NCI-H1694 treated with DMSO at 0.1 percent for 48 hours (cell line): ENCODE measurements at regions not wholly inside any gene's neighbourhood (a gene's known extent, or its start where the extent isn't known, plus 50 kb on each side); places are given as distances from the start of the nearest gene placed in this dataset.

Experiments
- DNase-seq: peaks from one replicate; lab custom pipeline; 2025; lab: John Stamatoyannopoulos, UW

DNA sequence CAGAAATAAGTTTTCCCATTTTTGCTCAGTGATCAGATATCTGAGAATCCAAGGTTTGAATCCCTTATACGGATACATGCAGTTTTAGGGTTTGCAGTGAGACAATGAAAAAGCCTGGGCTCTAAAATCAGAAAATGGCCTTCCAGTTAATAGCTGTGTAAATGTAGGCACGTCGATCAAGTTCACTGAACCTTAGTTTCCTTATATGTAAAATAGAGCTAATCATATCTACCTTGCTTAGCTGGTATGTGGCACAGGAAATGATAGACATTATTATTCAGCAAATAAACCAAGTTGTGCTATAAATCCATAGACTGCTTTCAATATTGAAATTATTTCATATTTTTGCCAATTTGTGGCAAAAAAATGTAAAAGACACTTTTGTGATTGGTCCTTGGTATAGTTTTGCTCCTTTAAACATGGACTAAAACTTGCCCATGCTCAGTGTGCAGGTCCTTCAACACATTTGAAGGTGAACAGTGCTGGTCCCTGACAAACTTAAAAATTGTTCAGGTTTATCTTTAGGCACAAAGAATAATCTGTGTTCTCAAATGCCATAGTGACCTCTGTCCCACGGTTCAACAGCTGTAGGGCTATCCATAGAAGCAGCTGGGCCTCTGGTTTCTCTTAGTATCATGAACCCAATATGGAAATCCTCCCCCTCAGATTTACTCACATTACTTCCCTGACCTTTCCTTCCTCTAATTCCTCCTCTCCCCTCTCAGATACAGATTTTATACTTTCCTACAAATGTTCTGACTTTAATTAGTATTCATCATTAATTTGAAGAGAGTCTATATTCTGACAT lies 51.0 kb downstream of the CCDC54 start:
- no peak for DNase-seq

- DNase-seq, result peak; percentile 96
Observed at GRCh38 chr3:107429320-107430181, 52.3 kb downstream of the CCDC54 start.

DNA sequence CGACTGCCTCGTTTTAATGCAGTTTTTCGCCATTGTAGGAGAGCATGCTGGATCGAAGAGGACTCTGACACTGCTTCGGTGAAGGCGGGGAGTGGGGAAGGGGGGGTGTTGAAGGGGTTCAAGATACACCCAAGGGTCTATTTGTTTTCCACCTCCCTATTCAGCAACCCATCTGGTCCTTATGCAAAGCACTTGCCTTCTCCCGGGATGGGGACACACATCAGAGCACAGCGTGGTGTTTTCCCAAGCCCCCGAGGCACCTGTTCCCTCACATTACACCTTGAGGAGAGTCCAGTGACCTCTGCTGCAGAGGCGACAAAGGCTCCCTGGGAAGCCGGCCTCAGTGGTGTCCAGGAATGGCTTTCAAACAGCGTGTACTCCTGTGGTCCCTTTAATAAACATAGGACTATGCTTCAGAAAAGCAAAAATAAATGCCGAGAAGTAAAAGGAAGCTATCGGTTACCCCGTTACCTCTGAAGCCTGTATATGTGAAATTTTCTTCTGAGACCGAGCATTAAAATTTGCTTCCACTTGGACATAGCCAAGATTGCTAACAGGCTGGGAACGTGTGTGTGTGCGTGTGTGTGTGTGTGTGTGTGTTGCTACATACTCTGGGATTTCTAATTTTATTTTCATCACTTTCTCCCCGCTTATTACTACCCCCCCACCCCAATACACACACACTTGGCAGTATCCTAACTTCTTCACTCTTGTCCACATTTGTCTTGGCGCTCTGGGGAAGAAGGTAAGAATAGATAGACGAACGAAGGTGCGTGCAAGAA lies 53.2 kb downstream of the CCDC54 start:
- peak; percentile 39 for DNase-seq

DNA sequence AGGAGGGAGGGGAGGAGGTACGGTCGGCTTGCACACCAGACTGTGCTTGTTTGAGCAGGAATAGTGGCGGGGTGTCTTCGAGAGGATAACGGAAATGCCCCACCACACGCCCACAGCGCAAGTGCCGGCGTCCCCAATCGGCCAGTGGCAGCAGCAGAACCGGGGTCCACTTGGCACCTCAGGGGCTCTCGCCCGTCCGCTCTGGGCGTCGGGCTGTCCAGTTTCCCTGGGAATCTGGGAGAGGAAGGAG lies 53.7 kb downstream of the CCDC54 start:
- peak; percentile 54 for DNase-seq

GRCh38 chr3:107431246-107432012 lies 54.2 kb downstream of the CCDC54 start:
- DNase-seq, result peak; percentile 67

DNA sequence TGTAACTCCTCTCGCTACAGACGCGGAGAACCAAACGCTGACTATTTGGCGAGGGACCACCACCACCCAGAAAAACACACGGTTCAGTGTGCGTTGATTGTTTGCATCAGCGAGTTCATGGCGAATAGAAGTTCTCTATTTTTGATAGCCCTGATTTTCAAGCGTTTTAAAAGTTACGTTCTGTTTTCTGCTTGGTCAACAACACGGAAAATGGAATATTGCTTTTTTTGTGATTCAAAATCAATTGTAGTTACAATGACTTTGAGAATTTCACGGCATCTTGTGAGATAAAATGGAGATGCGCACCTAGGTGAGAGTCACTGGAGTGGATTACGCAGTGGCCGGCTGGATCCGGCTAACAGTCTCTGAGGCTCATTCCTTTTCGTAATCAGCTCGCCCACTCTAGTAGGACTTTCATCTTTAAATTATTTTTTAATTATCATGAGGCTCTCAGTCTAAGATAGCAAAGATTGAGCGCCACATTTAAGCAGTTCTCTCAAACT lies 54.8 kb downstream of the CCDC54 start:
- DNase-seq, result no peak

DNA sequence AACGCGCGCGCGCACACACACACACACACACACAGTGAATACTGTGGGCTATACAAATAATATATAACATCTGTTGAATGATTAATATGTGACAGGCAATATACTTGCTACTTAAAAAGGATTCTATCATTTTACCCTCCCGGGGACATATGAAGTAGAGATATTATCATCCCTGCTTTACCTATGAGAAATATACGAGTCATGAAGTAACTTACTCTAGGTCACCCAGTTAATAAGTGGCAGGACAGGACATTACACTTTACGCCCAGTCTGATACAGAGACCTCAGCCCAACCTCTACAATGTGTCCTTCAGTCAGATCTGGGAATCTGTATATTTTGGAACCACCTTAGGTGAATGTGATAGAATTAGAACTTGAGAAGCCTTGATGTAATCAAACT lies 55.4 kb downstream of the CCDC54 start:
- no peak for DNase-seq

DNA sequence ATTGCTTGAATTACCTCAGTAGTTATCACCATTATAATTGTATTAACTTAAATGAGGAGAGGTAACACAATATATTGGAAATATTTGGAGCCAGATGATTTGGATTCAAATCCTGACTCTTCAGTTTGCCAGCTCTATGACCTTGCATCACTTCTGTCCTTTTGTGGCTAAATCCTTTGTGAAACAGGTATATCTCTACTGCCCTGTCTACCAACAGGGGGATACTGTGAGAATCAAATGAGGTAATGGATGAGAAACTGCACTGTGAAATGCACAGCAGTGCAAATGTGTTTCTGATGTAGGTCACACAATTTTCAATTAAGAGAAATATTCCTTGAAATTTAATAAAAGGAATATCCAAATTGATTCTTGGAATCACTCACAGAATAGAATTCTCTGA lies 58.8 kb downstream of the CCDC54 start:
- no peak for DNase-seq

GRCh38 chr3:107438671-107439070 lies 61.4 kb downstream of the CCDC54 start:
- no peak for DNase-seq

GRCh38 chr3:107441617-107442016 lies 64.4 kb downstream of the CCDC54 start:
- no peak for DNase-seq

GRCh38 chr3:107443461-107443860 lies 66.2 kb downstream of the CCDC54 start:
- no peak for DNase-seq

GRCh38 chr3:107446706-107447105 lies 69.5 kb downstream of the CCDC54 start:
- DNase-seq, result no peak

DNA sequence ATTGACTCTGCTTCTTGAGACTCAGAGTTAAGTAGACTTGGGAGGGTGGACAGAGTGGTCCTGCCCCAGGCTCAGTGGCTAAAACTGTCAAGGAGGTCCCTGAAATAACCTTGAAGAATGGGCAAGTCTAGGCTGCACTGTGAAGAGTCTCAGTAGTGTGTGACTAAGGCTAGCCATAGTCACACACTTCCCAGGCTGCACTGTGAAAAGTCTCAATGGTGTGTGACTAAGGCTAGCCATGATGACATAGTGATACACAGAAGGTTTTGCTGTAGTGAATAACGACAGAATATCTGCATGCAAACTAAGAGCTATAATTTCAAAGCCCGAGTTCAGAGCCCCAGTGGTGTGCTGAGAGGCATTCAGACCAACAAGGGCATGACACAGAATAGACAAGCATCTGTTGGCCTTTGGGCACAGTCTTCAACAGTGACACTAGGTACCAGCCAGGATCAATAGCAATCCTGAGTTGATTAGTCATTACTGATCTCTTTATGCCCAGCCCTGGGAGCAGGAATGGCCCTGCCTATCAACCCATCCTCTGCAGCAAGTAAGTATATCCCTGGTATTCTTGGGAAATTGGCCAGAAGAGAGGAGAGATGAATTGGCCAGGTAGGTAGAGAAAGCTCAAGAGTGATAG lies 72.4 kb upstream of the BBX start:
- no peak for DNase-seq

DNA sequence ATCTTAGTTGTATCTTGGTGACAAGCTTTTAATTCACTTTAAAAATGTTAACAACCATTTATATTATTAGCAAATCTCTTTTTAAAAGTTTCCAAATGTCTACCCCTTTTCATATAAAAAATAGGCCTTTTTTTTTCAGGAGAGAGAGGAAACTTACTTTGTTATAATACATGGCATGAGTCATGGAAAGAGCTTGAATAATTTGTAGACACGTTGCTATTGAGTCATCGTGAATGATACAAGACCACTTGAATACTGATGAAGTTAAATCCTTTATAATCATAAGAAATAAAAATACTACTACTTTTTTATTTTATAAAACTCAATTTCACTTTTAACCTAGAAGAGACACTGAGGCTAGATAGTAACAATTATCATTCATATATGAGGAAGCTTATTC lies 70.3 kb upstream of the BBX start:
- no peak for DNase-seq

GRCh38 chr3:107453504-107453903 lies 69.3 kb upstream of the BBX start:
- no peak for DNase-seq

- no peak for DNase-seq
Observed at GRCh38 chr3:107455621-107456020, 67.1 kb upstream of the BBX start.

- DNase-seq, result no peak
Observed at GRCh38 chr3:107456501-107456900, 66.3 kb upstream of the BBX start.

DNA sequence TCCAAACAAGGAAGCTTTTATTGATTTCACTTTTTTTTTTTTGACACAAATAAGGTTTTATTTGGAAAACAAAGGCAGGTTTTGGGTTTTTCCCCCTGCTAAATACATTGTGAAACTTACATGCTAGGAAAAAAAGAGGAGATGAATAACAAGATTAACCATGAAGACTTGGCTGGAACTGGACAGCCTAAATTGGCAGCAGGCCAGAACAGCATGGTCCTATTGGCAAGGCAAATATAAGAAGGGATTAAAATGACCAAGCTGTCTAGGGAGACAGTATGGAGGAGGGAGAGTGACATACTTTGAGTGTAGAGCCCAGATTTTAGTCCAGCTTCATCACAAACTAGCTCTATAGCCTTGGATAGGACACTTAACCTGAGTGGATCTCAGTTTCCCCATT lies 63.9 kb upstream of the BBX start:
- DNase-seq, result no peak

GRCh38 chr3:107461721-107462120 lies 61.0 kb upstream of the BBX start:
- DNase-seq, result no peak

DNA sequence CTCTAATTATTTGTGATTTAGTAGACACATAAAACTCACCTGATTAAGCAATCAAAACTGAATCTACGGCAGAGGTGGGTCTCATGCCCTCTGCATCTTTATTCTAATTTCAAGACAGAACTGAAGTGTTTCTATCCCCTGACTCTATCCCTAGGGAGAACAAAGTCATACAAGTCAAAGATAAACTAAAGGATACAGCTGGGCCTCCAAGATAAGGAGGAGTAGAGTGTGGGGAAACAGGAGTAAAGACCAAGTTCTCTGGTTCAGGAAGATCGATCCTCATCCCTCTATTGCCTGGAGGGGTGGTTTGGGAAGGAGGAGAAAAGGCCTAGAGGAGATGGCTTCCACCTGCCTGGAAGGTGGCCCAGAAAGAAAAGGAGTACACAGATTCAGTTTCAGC lies 58.7 kb upstream of the BBX start:
- DNase-seq, result no peak

DNA sequence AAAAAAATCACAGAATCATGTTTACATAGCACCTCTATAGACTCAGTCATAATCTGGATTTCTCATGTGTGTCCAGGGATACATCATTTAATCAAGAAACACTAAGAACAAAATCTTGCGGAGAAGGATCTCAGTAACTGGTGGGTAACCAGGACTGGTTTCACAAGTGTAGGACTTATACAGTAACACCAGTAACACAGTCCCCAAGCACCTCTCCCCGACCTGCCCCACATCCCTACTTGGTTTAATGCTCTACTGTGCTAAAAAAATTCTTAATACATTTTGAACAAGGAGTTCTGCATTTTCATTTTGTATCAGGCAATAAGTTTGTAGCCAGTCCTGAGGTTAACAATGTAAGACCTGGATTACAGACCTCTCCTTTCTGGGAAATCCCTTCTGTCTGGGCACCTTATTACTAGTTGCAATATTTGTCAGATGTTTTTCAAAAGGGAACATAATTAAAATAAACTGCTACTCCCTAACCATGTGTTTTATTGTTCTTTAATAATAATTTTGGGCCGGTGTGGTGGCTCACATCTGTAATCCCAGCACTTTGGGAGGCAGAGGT lies 57.6 kb upstream of the BBX start:
- DNase-seq, result no peak
